ENCODE measurements at regions not wholly inside any gene's neighbourhood (a gene's known extent, or its start where the extent isn't known, plus 50 kb on each side); places are given as distances from the start of the nearest gene placed in this dataset.

DNA sequence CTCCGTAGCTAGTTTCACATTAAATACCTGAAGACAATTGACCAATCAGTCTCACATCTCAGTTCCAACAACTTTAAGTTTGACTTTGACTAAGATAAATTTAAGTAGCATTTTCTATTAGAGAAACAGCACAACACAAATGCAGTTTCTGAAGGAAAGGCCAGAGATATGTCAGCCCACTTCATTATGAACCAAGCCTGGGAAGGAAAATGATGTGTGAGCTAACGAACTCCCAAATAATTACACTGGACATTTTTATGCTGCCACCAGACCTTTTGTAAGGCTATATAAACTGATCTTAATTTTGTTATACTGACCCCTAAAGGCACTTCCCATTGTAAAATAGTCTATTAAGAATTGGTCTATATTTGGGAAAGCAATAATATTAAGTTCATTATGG, 57.9 kb upstream of the DACH1 start:
- Histone ChIP-seq H3K4me3 (no peak overlapping the region), H4K20me1 (ENCODE audit: control insufficient read depth, insufficient read depth) (no peaks in the 10 kb centered on the region), H3K79me2 (ENCODE audit: control insufficient read depth, insufficient read depth, low read length) (no peaks in the 10 kb centered on the region), H3K27ac (ENCODE audit: control insufficient read depth, insufficient read depth) (no peak overlapping the region), H3K36me3 (ENCODE audit: control insufficient read depth in 2 of 2, insufficient read depth in 2 of 2, low read length in 1 of 2) (no peaks in the 10 kb centered on the region), H2AFZ (ENCODE audit: control insufficient read depth, low read depth, low read length) (no peak overlapping the region), H3K9ac (ENCODE audit: control insufficient read depth, insufficient read depth, low read length) (no peak overlapping the region), H3K27me3 (replicated peaks in 1 of 2; ENCODE audit: control insufficient read depth in 2 of 2, insufficient read depth in 2 of 2, low read length in 1 of 2) (no peaks in the 10 kb centered on the region), H3K4me1 (ENCODE audit: control insufficient read depth, insufficient read depth, low read length) (no peaks in the 10 kb centered on the region), H3K4me2 (ENCODE audit: control insufficient read depth, insufficient read depth) (no peak overlapping the region), H3K9me3 (replicated peaks; ENCODE audit: control insufficient read depth, insufficient read depth, low read length) (no peaks in the 10 kb centered on the region)
- no peak for ATAC-seq
- ChIA-PET RAD21 (ENCODE audit: unreplicated experiment) (no interaction called here), POLR2A (no interaction called here), CTCF (interaction anchor here (1.0 kb wide), 1 partner anchor 29 kb away, joined by 3 read pairs; no protein-coding TSS in a partner anchor), SMC1A (ENCODE audit: uncharacterized antibody, unreplicated experiment) (interaction anchor here (1.0 kb wide), 1 partner anchor 34 kb away, joined by 3 read pairs; no protein-coding TSS in a partner anchor)
- TF ChIP-seq PAX5 (IDR thresholded peaks at IDR 0.05; ENCODE audit: borderline replicate concordance, low read depth, low read length) (no peak), CEBPB (IDR thresholded peaks at IDR 0.05; ENCODE audit: borderline replicate concordance in 1 of 2, low read depth in 2 of 2, low read length in 2 of 2) (no peak), ZNF622 (IDR thresholded peaks at IDR 0.05) (no peak), FOXK2 (IDR thresholded peaks at IDR 0.05) (no peak), RAD21 (IDR thresholded peaks at IDR 0.05; ENCODE audit: insufficient read depth, low read depth, low read length) (no peak), EP300 (IDR thresholded peaks at IDR 0.05; ENCODE audit: borderline replicate concordance in 1 of 2, control insufficient read depth in 1 of 2, low read depth in 2 of 2, low read length in 2 of 2) (no peak), FOS (IDR thresholded peaks at IDR 0.05; ENCODE audit: borderline replicate concordance, extremely low read depth, insufficient read length) (no peak), RELA (IDR thresholded peaks at IDR 0.05; ENCODE audit: borderline replicate concordance, partially characterized antibody) (no peak), SP1 (IDR thresholded peaks at IDR 0.05; ENCODE audit: low read depth, low read length) (no peak), NFYA (IDR thresholded peaks at IDR 0.05; ENCODE audit: borderline replicate concordance, low read depth, low read length) (no peak), CREM (IDR thresholded peaks at IDR 0.05; ENCODE audit: low read depth) (no peak), RAD51 (IDR thresholded peaks at IDR 0.05) (no peak), ZNF24 (IDR thresholded peaks at IDR 0.05) (no peak), KLF5 (IDR thresholded peaks at IDR 0.05; ENCODE audit: partially characterized antibody) (no peak), TCF7 (IDR thresholded peaks at IDR 0.05; ENCODE audit: borderline replicate concordance) (no peak), IRF4 (IDR thresholded peaks at IDR 0.05; ENCODE audit: low read depth, low read length) (no peak), SREBF2 (IDR thresholded peaks at IDR 0.05; ENCODE audit: low read length) (no peak)
- TF ChIP-seq, protein P1, sequence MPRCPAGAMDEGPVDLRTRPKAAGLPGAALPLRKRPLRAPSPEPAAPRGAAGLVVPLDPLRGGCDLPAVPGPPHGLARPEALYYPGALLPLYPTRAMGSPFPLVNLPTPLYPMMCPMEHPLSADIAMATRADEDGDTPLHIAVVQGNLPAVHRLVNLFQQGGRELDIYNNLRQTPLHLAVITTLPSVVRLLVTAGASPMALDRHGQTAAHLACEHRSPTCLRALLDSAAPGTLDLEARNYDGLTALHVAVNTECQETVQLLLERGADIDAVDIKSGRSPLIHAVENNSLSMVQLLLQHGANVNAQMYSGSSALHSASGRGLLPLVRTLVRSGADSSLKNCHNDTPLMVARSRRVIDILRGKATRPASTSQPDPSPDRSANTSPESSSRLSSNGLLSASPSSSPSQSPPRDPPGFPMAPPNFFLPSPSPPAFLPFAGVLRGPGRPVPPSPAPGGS (IDR thresholded peaks at IDR 0.05; ENCODE audit: borderline replicate concordance, insufficient read depth, low read depth, low read length, poor library complexity, severe bottlenecking): no peak
- TF ChIP-seq, protein P2, sequence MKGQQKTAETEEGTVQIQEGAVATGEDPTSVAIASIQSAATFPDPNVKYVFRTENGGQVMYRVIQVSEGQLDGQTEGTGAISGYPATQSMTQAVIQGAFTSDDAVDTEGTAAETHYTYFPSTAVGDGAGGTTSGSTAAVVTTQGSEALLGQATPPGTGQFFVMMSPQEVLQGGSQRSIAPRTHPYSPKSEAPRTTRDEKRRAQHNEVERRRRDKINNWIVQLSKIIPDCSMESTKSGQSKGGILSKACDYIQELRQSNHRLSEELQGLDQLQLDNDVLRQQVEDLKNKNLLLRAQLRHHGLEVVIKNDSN (IDR thresholded peaks at IDR 0.05; ENCODE audit: borderline replicate concordance, extremely low read length, insufficient read depth, low read depth, low read length): no peak
- TF ChIP-seq, protein P3, sequence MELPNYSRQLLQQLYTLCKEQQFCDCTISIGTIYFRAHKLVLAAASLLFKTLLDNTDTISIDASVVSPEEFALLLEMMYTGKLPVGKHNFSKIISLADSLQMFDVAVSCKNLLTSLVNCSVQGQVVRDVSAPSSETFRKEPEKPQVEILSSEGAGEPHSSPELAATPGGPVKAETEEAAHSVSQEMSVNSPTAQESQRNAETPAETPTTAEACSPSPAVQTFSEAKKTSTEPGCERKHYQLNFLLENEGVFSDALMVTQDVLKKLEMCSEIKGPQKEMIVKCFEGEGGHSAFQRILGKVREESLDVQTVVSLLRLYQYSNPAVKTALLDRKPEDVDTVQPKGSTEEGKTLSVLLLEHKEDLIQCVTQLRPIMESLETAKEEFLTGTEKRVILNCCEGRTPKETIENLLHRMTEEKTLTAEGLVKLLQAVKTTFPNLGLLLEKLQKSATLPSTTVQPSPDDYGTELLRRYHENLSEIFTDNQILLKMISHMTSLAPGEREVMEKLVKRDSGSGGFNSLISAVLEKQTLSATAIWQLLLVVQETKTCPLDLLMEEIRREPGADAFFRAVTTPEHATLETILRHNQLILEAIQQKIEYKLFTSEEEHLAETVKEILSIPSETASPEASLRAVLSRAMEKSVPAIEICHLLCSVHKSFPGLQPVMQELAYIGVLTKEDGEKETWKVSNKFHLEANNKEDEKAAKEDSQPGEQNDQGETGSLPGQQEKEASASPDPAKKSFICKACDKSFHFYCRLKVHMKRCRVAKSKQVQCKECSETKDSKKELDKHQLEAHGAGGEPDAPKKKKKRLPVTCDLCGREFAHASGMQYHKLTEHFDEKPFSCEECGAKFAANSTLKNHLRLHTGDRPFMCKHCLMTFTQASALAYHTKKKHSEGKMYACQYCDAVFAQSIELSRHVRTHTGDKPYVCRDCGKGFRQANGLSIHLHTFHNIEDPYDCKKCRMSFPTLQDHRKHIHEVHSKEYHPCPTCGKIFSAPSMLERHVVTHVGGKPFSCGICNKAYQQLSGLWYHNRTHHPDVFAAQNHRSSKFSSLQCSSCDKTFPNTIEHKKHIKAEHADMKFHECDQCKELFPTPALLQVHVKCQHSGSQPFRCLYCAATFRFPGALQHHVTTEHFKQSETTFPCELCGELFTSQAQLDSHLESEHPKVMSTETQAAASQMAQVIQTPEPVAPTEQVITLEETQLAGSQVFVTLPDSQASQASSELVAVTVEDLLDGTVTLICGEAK (IDR thresholded peaks at IDR 0.05; ENCODE audit: borderline replicate concordance): no peak
- intact Hi-C loops (cut with micrococcal nuclease; ENCODE audit: unreplicated experiment): no loop called here
- no peak for FAIRE-seq
- no peak for DNase-seq (ENCODE audit: low read depth, low spot score)
- BruUV-seq (replicated peaks): no TSS peak
- in situ Hi-C loops (cut with MboI): no loop called here
- whole genome bisulfite sequencing (ENCODE audit: insufficient coverage, insufficient replicate concordance, low lambda C conversion rate, missing lambda C conversion rate): 0% methylated on average over 2 of the region's 2 CpGs
